Liver (tissue), 8 donors: ENCODE measurements at regions not wholly inside any gene's neighbourhood (a gene's known extent, or its start where the extent isn't known, plus 50 kb on each side); places are given as distances from the start of the nearest gene placed in this dataset.

Source experiments
- DNase-seq: peaks from one replicate; pipeline ENCODE4 v3.0.0-alpha.2; 2017; ENCODE audit warnings: low spot score
- H3K27ac ChIP-seq, 2 donors: one replicate each; pipeline ENCODE4 v1.7.0; 2013; ENCODE audit warnings: inconsistent platforms in 2 of 2, low read length in 2 of 2, control low read depth in 1 of 2, low read depth in 1 of 2, mild to moderate bottlenecking in 1 of 2
- H3K27me3 ChIP-seq, 4 donors: one replicate each; pipeline versions ENCODE4 v1.6.1 to v1.7.0; 2013; ENCODE audit warnings: low read length in 3 of 4, inconsistent platforms in 1 of 4, mild to moderate bottlenecking in 1 of 4, moderate library complexity in 1 of 4; ENCODE audit not compliant: control insufficient read depth in 4 of 4, insufficient read depth in 4 of 4
- H3K36me3 ChIP-seq, 4 donors: one replicate each; pipeline versions ENCODE4 v1.6.1 to v1.7.0; 2013; ENCODE audit warnings: low read length in 3 of 4, mild to moderate bottlenecking in 3 of 4, low read depth in 1 of 4, moderate library complexity in 1 of 4; ENCODE audit not compliant: control insufficient read depth in 4 of 4, insufficient read depth in 3 of 4
- H3K4me1 ChIP-seq, 4 donors: one replicate each; pipeline versions ENCODE4 v1.6.1 to v1.7.0; 2013; ENCODE audit warnings: low read length in 3 of 4, mild to moderate bottlenecking in 3 of 4, moderate library complexity in 1 of 4; ENCODE audit not compliant: control insufficient read depth in 4 of 4, insufficient read depth in 4 of 4
- H3K4me3 ChIP-seq, 3 donors: one replicate each; pipeline versions ENCODE4 v1.6.1 to v1.7.0; 2013; ENCODE audit warnings: low read length in 3 of 3, control low read depth in 1 of 3, low read depth in 1 of 3, mild to moderate bottlenecking in 1 of 3
- H3K9ac ChIP-seq, 2 donors: one replicate each; pipeline ENCODE4 v1.7.0; 2013; ENCODE audit warnings: low read length in 2 of 2, mild to moderate bottlenecking in 2 of 2, moderate library complexity in 2 of 2, control low read depth in 1 of 2, low read depth in 1 of 2
- H3K9me3 ChIP-seq, 4 donors: one replicate each; pipeline versions ENCODE4 v1.6.1 to v1.7.0; 2013; ENCODE audit warnings: low read length in 3 of 4; ENCODE audit not compliant: control insufficient read depth in 4 of 4
- EGR1 ChIP-seq, 2 donors: IDR thresholded peaks; 2 replicates each; pipeline ENCODE4 v1.6.1; 2016 to 2018; ENCODE audit warnings: antibody characterized with exemption in 2 of 2, low read depth in 2 of 2
- FOXA1 ChIP-seq: IDR thresholded peaks from 2 replicates; pipeline ENCODE4 v1.6.1; 2016; ENCODE audit warnings: antibody characterized with exemption
- FOXA2 ChIP-seq: IDR thresholded peaks from 2 replicates; pipeline ENCODE4 v1.6.1; 2016; ENCODE audit warnings: antibody characterized with exemption
- GABPA ChIP-seq, 2 donors: IDR thresholded peaks in 1 of 2; conservative IDR thresholded peaks in 1 of 2; 2 replicates each; pipeline ENCODE4 v1.6.1; 2016; ENCODE audit warnings: antibody characterized with exemption in 2 of 2, mild to moderate bottlenecking in 1 of 2, moderate library complexity in 1 of 2
- HNF4A ChIP-seq, 2 donors: conservative IDR thresholded peaks; 2 replicates each; pipeline ENCODE4 v1.6.1; 2016; ENCODE audit warnings: antibody characterized with exemption in 2 of 2, mild to moderate bottlenecking in 2 of 2
- HNF4G ChIP-seq: IDR thresholded peaks from 2 replicates; pipeline ENCODE4 v1.6.1; 2016; ENCODE audit warnings: antibody characterized with exemption
- JUND ChIP-seq, 2 donors: IDR thresholded peaks; 2 replicates each; pipeline ENCODE4 v1.6.1; 2016; ENCODE audit warnings: antibody characterized with exemption in 2 of 2
- SP1 ChIP-seq: IDR thresholded peaks from 2 replicates; pipeline ENCODE4 v1.6.1; 2018; ENCODE audit warnings: antibody characterized with exemption, mild to moderate bottlenecking
- TAF1 ChIP-seq: conservative IDR thresholded peaks from 2 replicates; pipeline ENCODE4 v1.6.1; 2016; ENCODE audit warnings: antibody characterized with exemption, mild to moderate bottlenecking
- YY1 ChIP-seq: IDR thresholded peaks from 2 replicates; pipeline ENCODE4 v1.6.1; 2016; ENCODE audit warnings: antibody characterized with exemption, mild to moderate bottlenecking
- WGBS: extraction: QIAGEN DNeasy Blood & Tissue Kit; methylation state at CpG from one replicate; pipeline ENCODE4 v1.1.7; 2013; 5-methylcytosine and 5-hydroxymethylcytosine counted together
- TF ChIP-seq, protein P1 (sequence below): fragments of 150-350 bp; IDR thresholded peaks from 2 replicates; pipeline ENCODE4 v1.5.1; 2017; ENCODE audit warnings: improper control_type of control experiment, low read depth, low read length; ENCODE audit not compliant: missing input control
- TF ChIP-seq, protein P2 (sequence below): IDR thresholded peaks from 2 replicates; pipeline ENCODE4 v1.6.1; 2016; ENCODE audit warnings: antibody characterized with exemption, mild to moderate bottlenecking
- TF ChIP-seq, protein P3 (sequence below): IDR thresholded peaks from 2 replicates; pipeline ENCODE4 v1.6.1; 2016; ENCODE audit warnings: antibody characterized with exemption
- TF ChIP-seq, protein P4 (sequence below): IDR thresholded peaks from 2 replicates; pipeline ENCODE4 v1.6.1; 2016; ENCODE audit warnings: antibody characterized with exemption
- donor health status: healthy.
- donor health status: healthy.
- donor health status: healthy.
- donor health status: healthy.
- donor health status: healthy.

DNA sequence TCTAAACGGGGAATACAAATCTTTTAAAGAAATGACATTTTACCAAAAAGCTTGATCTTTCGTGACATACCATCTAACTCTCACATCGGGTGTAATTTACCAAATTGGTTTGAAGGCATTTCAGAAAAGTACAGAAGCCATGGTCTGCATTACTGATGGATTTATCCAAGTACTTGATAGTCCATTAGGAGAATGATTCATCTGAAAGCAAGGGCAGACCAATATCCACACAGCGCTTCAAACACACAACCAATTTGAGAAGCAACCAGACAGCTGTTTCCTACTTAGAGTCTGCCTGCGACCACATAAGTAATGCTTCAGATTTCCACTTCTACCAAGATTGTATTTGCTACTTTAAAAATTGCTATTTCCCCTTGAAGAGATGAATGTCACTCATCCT, 697.6 kb upstream of the ALCAM start:
- H3K36me3 ChIP-seq: no peaks in the 10 kb centered on the region
- TF ChIP-seq HNF4A (conservative IDR thresholded peaks at IDR 0.05) (no peak), TAF1 (no peak), FOXA1 (no peak), HNF4G (no peak)
- TF ChIP-seq, protein P1, sequence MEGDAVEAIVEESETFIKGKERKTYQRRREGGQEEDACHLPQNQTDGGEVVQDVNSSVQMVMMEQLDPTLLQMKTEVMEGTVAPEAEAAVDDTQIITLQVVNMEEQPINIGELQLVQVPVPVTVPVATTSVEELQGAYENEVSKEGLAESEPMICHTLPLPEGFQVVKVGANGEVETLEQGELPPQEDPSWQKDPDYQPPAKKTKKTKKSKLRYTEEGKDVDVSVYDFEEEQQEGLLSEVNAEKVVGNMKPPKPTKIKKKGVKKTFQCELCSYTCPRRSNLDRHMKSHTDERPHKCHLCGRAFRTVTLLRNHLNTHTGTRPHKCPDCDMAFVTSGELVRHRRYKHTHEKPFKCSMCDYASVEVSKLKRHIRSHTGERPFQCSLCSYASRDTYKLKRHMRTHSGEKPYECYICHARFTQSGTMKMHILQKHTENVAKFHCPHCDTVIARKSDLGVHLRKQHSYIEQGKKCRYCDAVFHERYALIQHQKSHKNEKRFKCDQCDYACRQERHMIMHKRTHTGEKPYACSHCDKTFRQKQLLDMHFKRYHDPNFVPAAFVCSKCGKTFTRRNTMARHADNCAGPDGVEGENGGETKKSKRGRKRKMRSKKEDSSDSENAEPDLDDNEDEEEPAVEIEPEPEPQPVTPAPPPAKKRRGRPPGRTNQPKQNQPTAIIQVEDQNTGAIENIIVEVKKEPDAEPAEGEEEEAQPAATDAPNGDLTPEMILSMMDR: no peak
- TF ChIP-seq, protein P2, sequence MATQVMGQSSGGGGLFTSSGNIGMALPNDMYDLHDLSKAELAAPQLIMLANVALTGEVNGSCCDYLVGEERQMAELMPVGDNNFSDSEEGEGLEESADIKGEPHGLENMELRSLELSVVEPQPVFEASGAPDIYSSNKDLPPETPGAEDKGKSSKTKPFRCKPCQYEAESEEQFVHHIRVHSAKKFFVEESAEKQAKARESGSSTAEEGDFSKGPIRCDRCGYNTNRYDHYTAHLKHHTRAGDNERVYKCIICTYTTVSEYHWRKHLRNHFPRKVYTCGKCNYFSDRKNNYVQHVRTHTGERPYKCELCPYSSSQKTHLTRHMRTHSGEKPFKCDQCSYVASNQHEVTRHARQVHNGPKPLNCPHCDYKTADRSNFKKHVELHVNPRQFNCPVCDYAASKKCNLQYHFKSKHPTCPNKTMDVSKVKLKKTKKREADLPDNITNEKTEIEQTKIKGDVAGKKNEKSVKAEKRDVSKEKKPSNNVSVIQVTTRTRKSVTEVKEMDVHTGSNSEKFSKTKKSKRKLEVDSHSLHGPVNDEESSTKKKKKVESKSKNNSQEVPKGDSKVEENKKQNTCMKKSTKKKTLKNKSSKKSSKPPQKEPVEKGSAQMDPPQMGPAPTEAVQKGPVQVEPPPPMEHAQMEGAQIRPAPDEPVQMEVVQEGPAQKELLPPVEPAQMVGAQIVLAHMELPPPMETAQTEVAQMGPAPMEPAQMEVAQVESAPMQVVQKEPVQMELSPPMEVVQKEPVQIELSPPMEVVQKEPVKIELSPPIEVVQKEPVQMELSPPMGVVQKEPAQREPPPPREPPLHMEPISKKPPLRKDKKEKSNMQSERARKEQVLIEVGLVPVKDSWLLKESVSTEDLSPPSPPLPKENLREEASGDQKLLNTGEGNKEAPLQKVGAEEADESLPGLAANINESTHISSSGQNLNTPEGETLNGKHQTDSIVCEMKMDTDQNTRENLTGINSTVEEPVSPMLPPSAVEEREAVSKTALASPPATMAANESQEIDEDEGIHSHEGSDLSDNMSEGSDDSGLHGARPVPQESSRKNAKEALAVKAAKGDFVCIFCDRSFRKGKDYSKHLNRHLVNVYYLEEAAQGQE: no peak
- TF ChIP-seq, protein P3, sequence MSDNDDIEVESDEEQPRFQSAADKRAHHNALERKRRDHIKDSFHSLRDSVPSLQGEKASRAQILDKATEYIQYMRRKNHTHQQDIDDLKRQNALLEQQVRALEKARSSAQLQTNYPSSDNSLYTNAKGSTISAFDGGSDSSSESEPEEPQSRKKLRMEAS: no peak
- H3K4me3 ChIP-seq: no peak overlapping the region
- 81% methylated on average over 5 of the region's 5 CpGs for WGBS
- no peak overlapping the region for H3K9ac ChIP-seq
- H3K9me3 ChIP-seq: no peaks in the 10 kb centered on the region
- H3K27ac ChIP-seq: no peak overlapping the region
- DNase-seq: no peak
- no peaks in the 10 kb centered on the region for H3K4me1 ChIP-seq
- H3K27me3 ChIP-seq: no peaks in the 10 kb centered on the region

DNA sequence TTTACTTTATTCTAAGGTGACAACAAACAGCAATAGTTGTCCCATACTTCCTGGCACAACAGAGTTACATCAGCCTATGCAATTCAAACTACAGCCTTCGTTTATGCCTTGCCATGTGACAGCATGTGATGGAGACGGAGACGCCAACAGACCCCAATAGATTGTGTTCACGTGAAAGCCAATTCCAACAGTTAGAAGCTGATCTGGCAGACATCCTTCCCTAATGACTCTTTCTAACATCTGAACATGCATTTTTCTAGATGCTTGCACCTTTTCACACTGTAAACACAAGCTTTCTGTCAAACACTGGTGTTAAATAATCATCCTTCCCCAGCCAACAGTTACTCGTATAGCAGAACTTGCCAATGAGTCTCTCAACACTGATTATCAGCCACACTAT, 694.4 kb upstream of the ALCAM start:
- H3K9ac ChIP-seq: no peak overlapping the region
- H3K36me3 ChIP-seq: no peaks in the 10 kb centered on the region
- H3K9me3 ChIP-seq: no peaks in the 10 kb centered on the region
- no peak overlapping the region for H3K4me3 ChIP-seq
- no peak for DNase-seq
- no peak overlapping the region for H3K27ac ChIP-seq
- no peak for TF ChIP-seq EGR1 (IDR thresholded peaks at IDR 0.05; ENCODE audit: low read depth in 2 of 2)
- TF ChIP-seq FOXA2: no peak
- no peak for TF ChIP-seq JUND (IDR thresholded peaks at IDR 0.05)
- TF ChIP-seq YY1: no peak
- TF ChIP-seq HNF4G: no peak
- no peak for TF ChIP-seq GABPA (IDR thresholded peaks at IDR 0.05 in 1 of 2, conservative IDR thresholded peaks at IDR 0.05 in 1 of 2)
- no peak for TF ChIP-seq SP1
- TF ChIP-seq, protein P4, sequence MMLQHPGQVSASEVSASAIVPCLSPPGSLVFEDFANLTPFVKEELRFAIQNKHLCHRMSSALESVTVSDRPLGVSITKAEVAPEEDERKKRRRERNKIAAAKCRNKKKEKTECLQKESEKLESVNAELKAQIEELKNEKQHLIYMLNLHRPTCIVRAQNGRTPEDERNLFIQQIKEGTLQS: no peak
- TF ChIP-seq, protein P3: no peak
- TF ChIP-seq, protein P2: no peak
- WGBS: 75% methylated on average over 5 of the region's 5 CpGs
- no peaks in the 10 kb centered on the region for H3K4me1 ChIP-seq
- H3K27me3 ChIP-seq: no peaks in the 10 kb centered on the region
